SK-N-SH (cell line): ENCODE measurements at regions not wholly inside any gene's neighbourhood (a gene's known extent, or its start where the extent isn't known, plus 50 kb on each side); places are given as distances from the start of the nearest gene placed in this dataset.

Experiments
- CTCF ChIA-PET: fragments of 300-600, 350-600 bp; formaldehyde crosslinking; extraction: SDS; loops from one replicate; lab custom pipeline; 2021; lab: Yijun Ruan, JAX
- POLR2A ChIA-PET: fragments of 350-600 bp; sonication (Branson Sonifier 250); formaldehyde crosslinking; extraction: SDS; loops from one replicate; lab custom pipeline; 2020; ENCODE audit warnings: antibody characterized with exemption, inconsistent platforms; lab: Yijun Ruan, JAX
- DNase-seq: peaks from one replicate; pipeline ENCODE4 v3.0.0; 2012
- H2AFZ ChIP-seq: fragments of 200-600 bp; sonication (generic); 2 replicates; pipeline ENCODE4 v1.8.1; 2016; ENCODE audit warnings: antibody characterized with exemption, mild to moderate bottlenecking, low read depth
- H3F3A ChIP-seq: fragments of 200-600 bp; sonication (generic); replicated peaks from 2 replicates; pipeline ENCODE3; 2016; ENCODE audit warnings: antibody characterized with exemption, mild to moderate bottlenecking; ENCODE audit not compliant: insufficient read depth
- H3K27ac ChIP-seq, 2 experiments: fragments of 200-500 bp in 1 of 2; fragments of 200-600 bp in 1 of 2; sonication (Bioruptor generic) in 1 of 2; sonication (generic), shearing (Covaris generic) in 1 of 2; 2 replicates each; pipeline versions ENCODE4 v1.5.1 to v1.6.1; 2014 to 2016; ENCODE audit warnings: low read depth in 2 of 2, inconsistent platforms in 1 of 2, low read length in 1 of 2, mild to moderate bottlenecking in 1 of 2, mixed read lengths in 1 of 2
- H3K27me3 ChIP-seq: fragments of 200-600 bp; sonication (generic), shearing (Covaris generic); 2 replicates; pipeline ENCODE4 v1.6.1; 2016; ENCODE audit warnings: mixed run types; ENCODE audit not compliant: insufficient read depth
- H3K36me3 ChIP-seq, 2 experiments: fragments of 200-500 bp in 1 of 2; fragments of 200-600 bp in 1 of 2; sonication (Bioruptor generic) in 1 of 2; sonication (generic) in 1 of 2; replicated peaks in 1 of 2; 2 replicates each; pipeline versions ENCODE3 to v1.5.1; 2014 to 2016; ENCODE audit warnings: low read length in 1 of 2, mild to moderate bottlenecking in 1 of 2; ENCODE audit not compliant: insufficient read depth in 2 of 2, control insufficient read depth in 1 of 2
- H3K4me1 ChIP-seq, 2 experiments: fragments of 200-500 bp in 1 of 2; fragments of 200-600 bp in 1 of 2; sonication (Bioruptor generic) in 1 of 2; sonication (generic), shearing (Covaris generic) in 1 of 2; 2 replicates each; pipeline versions ENCODE4 v1.5.1 to v1.6.1; 2014 to 2016; ENCODE audit warnings: low read depth in 1 of 2, low read length in 1 of 2, mixed run types in 1 of 2; ENCODE audit not compliant: insufficient read depth in 2 of 2, control insufficient read depth in 1 of 2
- H3K4me2 ChIP-seq: fragments of 200-600 bp; sonication (generic), shearing (Covaris generic); 2 replicates; pipeline ENCODE4 v1.6.1; 2017; ENCODE audit warnings: mixed run types
- H3K4me3 ChIP-seq, 2 experiments: fragments of 200-500 bp in 1 of 2; fragments of 200-600 bp in 1 of 2; sonication (Bioruptor generic) in 1 of 2; sonication (generic), shearing (Covaris generic) in 1 of 2; 2 replicates each; pipeline versions ENCODE4 v1.5.1 to v1.8.1; 2014 to 2016; ENCODE audit warnings: low read depth in 2 of 2, inconsistent platforms in 1 of 2, low read length in 1 of 2, mild to moderate bottlenecking in 1 of 2, mixed read lengths in 1 of 2, moderate library complexity in 1 of 2
- H3K79me2 ChIP-seq: fragments of 200-600 bp; sonication (generic); 2 replicates; pipeline ENCODE4 v1.8.1; 2017; ENCODE audit warnings: mild to moderate bottlenecking; ENCODE audit not compliant: insufficient read depth
- H3K9ac ChIP-seq: fragments of 200-600 bp; sonication (generic); 2 replicates; pipeline ENCODE4 v1.6.1; 2017; ENCODE audit warnings: mixed run types
- H3K9me2 ChIP-seq: fragments of 200-600 bp; sonication (generic); 2 replicates; pipeline ENCODE4 v1.6.1; 2017; ENCODE audit warnings: mixed run types
- H3K9me3 ChIP-seq: fragments of 200-600 bp; sonication (generic); 2 replicates; pipeline ENCODE4 v1.6.1; 2017; ENCODE audit warnings: mixed run types, mild to moderate bottlenecking, moderate library complexity
- H4K20me1 ChIP-seq: fragments of 200-600 bp; sonication (generic); 2 replicates; pipeline ENCODE4 v1.6.1; 2017; ENCODE audit warnings: mild to moderate bottlenecking, mixed run types; ENCODE audit not compliant: insufficient read depth
- EZH2phosphoT487 ChIP-seq: fragments of 200-600 bp; sonication (generic); IDR thresholded peaks from 2 replicates; pipeline ENCODE4 v1.6.1; 2017; ENCODE audit warnings: low read depth, mixed run types, mild to moderate bottlenecking, antibody characterized with exemption, moderate library complexity, borderline replicate concordance
- FOXJ3 ChIP-seq: sonication (generic); formaldehyde crosslinking; IDR thresholded peaks from 2 replicates; pipeline ENCODE4 v1.5.1; 2020; ENCODE audit warnings: mild to moderate bottlenecking, missing genetic modification reagents
- FOXM1 ChIP-seq: IDR thresholded peaks from 2 replicates; pipeline ENCODE4 v1.4.0; 2012; ENCODE audit warnings: low read depth, mild to moderate bottlenecking
- GABPA ChIP-seq: IDR thresholded peaks from 2 replicates; pipeline ENCODE4 v1.4.0; 2012; ENCODE audit warnings: low read depth, mild to moderate bottlenecking
- NFIC ChIP-seq: IDR thresholded peaks from 2 replicates; pipeline ENCODE4 v1.4.0; 2012; ENCODE audit warnings: borderline replicate concordance
- POLR2AphosphoS5 ChIP-seq: IDR thresholded peaks from 2 replicates; pipeline ENCODE4 v1.6.1; 2012; ENCODE audit warnings: low read depth, low read length
- RAD21 ChIP-seq: IDR thresholded peaks from 2 replicates; pipeline ENCODE4 v1.6.1; 2012; ENCODE audit warnings: mild to moderate bottlenecking, low read length
- SIN3A ChIP-seq: IDR thresholded peaks from 2 replicates; pipeline ENCODE4 v1.6.1; 2012; ENCODE audit warnings: low read depth, mild to moderate bottlenecking, low read length, moderate library complexity, borderline replicate concordance
- TAF1 ChIP-seq: IDR thresholded peaks from 2 replicates; pipeline ENCODE4 v1.6.1; 2012; ENCODE audit warnings: low read depth, mild to moderate bottlenecking, low read length, moderate library complexity, borderline replicate concordance
- TCF12 ChIP-seq: IDR thresholded peaks from 2 replicates; pipeline ENCODE4 v1.4.0; 2012
- USF2 ChIP-seq: fragments of 150-350 bp; IDR thresholded peaks from 2 replicates; pipeline ENCODE4 v1.6.1; 2017; ENCODE audit warnings: antibody characterized with exemption, low read length, low read depth, borderline replicate concordance
- WGBS: methylation state at CpG from one replicate; pipeline ENCODE4 v1.1.6; 2017; ENCODE audit warnings: low lambda C conversion rate; 5-methylcytosine and 5-hydroxymethylcytosine counted together
- TF ChIP-seq, protein P1 (sequence below): IDR thresholded peaks from 2 replicates; pipeline ENCODE4 v1.6.1; 2012; ENCODE audit warnings: mild to moderate bottlenecking, low read depth, low read length, moderate library complexity

DNA sequence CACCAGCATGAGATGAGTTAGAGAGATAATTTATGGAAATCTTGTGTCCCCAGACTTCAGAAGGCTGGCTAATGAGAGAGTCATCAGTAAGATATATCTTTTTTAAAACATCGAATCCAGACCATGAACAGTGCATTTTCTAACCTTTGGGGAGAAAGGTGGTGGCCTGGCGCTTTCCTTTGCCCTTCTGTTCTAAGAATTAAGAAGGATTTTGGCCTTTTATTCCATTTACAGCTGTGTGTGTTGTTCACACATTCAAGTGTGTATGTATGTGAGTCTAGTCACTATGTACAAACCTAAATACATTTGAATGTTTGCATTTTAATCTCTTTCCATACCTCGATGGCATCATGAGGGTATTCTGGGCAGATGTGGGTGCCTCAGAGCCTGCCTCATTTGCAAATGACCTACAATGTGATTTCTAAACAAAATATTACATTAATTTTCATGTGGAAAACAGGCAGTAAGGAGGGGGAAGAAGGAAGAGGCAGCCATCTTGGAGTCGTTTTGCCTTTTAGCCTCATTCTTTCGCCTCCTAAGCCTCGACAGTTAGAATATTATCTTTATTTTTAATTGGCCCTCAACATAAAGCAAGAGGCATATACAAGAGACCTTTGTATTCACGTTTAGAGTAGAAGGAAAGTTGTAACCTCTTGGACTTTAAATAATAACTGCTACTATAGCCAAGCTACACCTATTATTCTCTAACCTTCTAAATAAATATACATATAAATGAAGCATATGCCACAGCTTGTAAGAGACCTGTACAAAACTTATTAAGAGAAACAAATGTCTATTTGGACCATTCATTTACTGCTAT lies 125.3 kb upstream of the TMEM161B start:
- H2AFZ ChIP-seq = no peak overlapping the region
- no peak for DNase-seq
- no peak overlapping the region for H3K9ac ChIP-seq
- ChIA-PET CTCF (no interaction called here), POLR2A (no interaction called here)
- no peak overlapping the region for H3K4me3 ChIP-seq
- 13% methylated on average over 7 of the region's 7 CpGs for WGBS
- no peaks in the 10 kb centered on the region for H3K9me3 ChIP-seq
- no peaks in the 10 kb centered on the region for H3K9me2 ChIP-seq
- no peak overlapping the region for H3K4me2 ChIP-seq
- no peaks in the 10 kb centered on the region for H4K20me1 ChIP-seq
- H3K27me3 ChIP-seq = no peaks in the 10 kb centered on the region; the same call in 1 of the 2 replicates
- no peaks in the 10 kb centered on the region for H3K4me1 ChIP-seq
- TF ChIP-seq FOXJ3 (CRISPR knock-in tag) = no peak
- no peak for TF ChIP-seq TCF12
- TF ChIP-seq SIN3A = no peak
- no peak for TF ChIP-seq POLR2AphosphoS5
- TF ChIP-seq, protein P1, sequence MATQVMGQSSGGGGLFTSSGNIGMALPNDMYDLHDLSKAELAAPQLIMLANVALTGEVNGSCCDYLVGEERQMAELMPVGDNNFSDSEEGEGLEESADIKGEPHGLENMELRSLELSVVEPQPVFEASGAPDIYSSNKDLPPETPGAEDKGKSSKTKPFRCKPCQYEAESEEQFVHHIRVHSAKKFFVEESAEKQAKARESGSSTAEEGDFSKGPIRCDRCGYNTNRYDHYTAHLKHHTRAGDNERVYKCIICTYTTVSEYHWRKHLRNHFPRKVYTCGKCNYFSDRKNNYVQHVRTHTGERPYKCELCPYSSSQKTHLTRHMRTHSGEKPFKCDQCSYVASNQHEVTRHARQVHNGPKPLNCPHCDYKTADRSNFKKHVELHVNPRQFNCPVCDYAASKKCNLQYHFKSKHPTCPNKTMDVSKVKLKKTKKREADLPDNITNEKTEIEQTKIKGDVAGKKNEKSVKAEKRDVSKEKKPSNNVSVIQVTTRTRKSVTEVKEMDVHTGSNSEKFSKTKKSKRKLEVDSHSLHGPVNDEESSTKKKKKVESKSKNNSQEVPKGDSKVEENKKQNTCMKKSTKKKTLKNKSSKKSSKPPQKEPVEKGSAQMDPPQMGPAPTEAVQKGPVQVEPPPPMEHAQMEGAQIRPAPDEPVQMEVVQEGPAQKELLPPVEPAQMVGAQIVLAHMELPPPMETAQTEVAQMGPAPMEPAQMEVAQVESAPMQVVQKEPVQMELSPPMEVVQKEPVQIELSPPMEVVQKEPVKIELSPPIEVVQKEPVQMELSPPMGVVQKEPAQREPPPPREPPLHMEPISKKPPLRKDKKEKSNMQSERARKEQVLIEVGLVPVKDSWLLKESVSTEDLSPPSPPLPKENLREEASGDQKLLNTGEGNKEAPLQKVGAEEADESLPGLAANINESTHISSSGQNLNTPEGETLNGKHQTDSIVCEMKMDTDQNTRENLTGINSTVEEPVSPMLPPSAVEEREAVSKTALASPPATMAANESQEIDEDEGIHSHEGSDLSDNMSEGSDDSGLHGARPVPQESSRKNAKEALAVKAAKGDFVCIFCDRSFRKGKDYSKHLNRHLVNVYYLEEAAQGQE = no peak
- TF ChIP-seq GABPA = no peak
- no peaks in the 10 kb centered on the region for H3K79me2 ChIP-seq
- no peaks in the 10 kb centered on the region for H3K36me3 ChIP-seq
- H3F3A ChIP-seq = no peaks in the 10 kb centered on the region
- no peak overlapping the region for H3K27ac ChIP-seq

DNA sequence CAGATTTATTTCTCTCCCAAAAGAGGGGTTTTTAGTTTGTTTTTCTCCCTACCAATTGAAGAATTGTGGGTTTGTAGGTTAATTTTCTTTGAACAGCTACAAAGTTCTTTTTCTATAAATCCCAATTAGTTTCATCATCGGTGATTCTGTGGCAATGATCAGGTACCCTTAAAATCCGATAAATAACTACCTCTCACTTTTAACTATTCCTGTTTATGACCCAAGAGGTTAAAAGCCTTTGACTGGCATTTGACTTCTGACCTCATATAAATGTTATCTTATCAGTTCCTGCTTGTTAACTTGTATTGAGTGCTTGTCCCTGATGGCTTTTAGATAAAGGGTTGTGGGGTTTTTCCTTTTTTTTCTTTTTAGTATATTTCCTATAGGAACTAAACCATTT lies 124.4 kb upstream of the TMEM161B start:
- Histone ChIP-seq H3F3A (no peaks in the 10 kb centered on the region), H3K4me1 (no peaks in the 10 kb centered on the region), H3K79me2 (no peaks in the 10 kb centered on the region), H3K4me3 (no peak overlapping the region), H3K27me3 (peaks cover 6% of the 10 kb centered on the region; the same call in 1 of the 2 replicates), H3K27ac (no peak overlapping the region), H3K9me2 (no peaks in the 10 kb centered on the region), H3K4me2 (no peak overlapping the region), H2AFZ (no peak overlapping the region), H3K36me3 (no peaks in the 10 kb centered on the region), H3K9me3 (no peaks in the 10 kb centered on the region), H3K9ac (no peak overlapping the region), H4K20me1 (no peaks in the 10 kb centered on the region)
- WGBS = 3% methylated on average over 2 of the region's 2 CpGs
- POLR2A ChIA-PET = no interaction called here
- CTCF ChIA-PET = no interaction called here
- no peak for DNase-seq
- no peak for TF ChIP-seq USF2
- no peak for TF ChIP-seq FOXM1
- TF ChIP-seq TAF1 = no peak
- no peak for TF ChIP-seq NFIC
- no peak for TF ChIP-seq EZH2phosphoT487
- no peak for TF ChIP-seq RAD21
